SU-DHL-6 (cell line): ENCODE measurements at regions not wholly inside any gene's neighbourhood (a gene's known extent, or its start where the extent isn't known, plus 50 kb on each side); places are given as distances from the start of the nearest gene placed in this dataset.

Source experiments
- CTCF ChIP-seq: fragments of 200-600 bp; sonication (generic); IDR thresholded peaks from one replicate; pipeline ENCODE4 v1.5.1; 2017; ENCODE audit warnings: antibody characterized with exemption, mild to moderate bottlenecking, low read length, moderate library complexity; ENCODE audit not compliant: insufficient read depth, poor library complexity, severe bottlenecking
- EZH2phosphoT487 ChIP-seq: fragments of 200-600 bp; sonication (generic), shearing (Covaris generic); conservative IDR thresholded peaks from 2 replicates; pipeline ENCODE4 v1.6.1; 2018; ENCODE audit warnings: mild to moderate bottlenecking, antibody characterized with exemption, low read length, moderate library complexity, mixed read lengths

- TF ChIP-seq CTCF (no peak), EZH2phosphoT487 (no peak)
These were observed 69.0 kb downstream of the MINAR1 start for GRCh38 chr15:79501086-79501485.
